ENCODE measurements at regions not wholly inside any gene's neighbourhood (a gene's known extent, or its start where the extent isn't known, plus 50 kb on each side); places are given as distances from the start of the nearest gene placed in this dataset.

DNA sequence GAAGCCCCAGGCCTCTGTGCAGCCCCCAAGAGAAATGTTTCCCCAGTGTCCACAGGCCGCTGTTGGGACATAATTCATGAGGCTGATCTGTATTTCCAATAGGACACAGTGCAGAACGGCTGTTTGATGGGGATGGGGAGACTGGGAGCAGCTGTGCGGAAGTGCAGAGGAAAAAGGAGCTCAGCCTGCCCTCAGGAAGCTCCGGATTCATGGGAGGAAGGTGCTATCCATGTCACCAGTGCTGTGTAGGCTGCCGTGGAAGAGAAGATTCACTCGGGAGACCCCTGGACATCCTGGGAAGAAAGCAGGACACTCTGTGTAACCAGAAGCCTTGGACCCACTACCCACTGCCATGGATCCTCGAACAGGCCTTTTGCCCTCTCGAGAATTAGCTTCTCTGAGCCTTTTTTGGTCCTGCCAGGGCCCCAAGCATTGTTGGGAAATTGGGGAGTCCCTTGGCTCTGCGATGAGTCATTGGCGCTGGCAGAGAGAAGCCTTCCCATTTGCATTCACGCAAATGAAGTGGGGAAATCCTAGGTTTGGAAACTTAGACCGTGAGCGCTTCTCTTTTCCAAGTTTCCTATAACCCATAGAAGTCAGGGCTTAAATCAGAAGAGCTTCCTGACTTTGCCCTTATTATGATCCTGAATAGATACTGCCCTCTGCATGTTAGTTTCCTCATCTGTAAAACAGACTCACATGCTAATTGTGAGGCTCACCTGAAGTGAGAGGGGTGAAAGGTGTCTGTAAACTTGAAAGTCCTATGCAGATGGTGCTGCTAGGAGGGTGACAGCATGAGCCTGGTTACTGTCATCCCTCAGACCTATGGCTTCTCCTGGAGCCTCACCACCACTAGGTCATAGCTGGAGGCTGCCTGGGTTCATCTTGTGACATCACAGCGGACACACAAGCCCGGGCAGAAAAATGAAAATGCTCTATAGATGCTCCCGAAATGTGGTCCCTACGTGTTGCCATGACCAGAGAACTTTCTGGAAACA, 229.2 kb upstream of the B3GAT1 start (continued):
- TF ChIP-seq SMARCB1 (IDR thresholded peaks at IDR 0.05; ENCODE audit: insufficient read length, low read depth) (no peak), RBM22 (IDR thresholded peaks at IDR 0.05; ENCODE audit: low read depth, low read length, poor library complexity, severe bottlenecking) (no peak), CEBPG (CRISPR knock-in tag; IDR thresholded peaks at IDR 0.05) (no peak), CEBPG (tag; conservative IDR thresholded peaks at IDR 0.05 in 1 of 2, IDR thresholded peaks at IDR 0.05 in 1 of 2) (no peak), ARID4B (CRISPR knock-in tag; IDR thresholded peaks at IDR 0.05) (no peak), ILF3 (IDR thresholded peaks at IDR 0.05; ENCODE audit: borderline replicate concordance) (no peak), KDM1A (IDR thresholded peaks at IDR 0.05) (no peak), ZNF133 (CRISPR knock-in tag; IDR thresholded peaks at IDR 0.05) (no peak), RFX7 (CRISPR knock-in tag; IDR thresholded peaks at IDR 0.05) (no peak)
- TF ChIP-seq, protein P1, sequence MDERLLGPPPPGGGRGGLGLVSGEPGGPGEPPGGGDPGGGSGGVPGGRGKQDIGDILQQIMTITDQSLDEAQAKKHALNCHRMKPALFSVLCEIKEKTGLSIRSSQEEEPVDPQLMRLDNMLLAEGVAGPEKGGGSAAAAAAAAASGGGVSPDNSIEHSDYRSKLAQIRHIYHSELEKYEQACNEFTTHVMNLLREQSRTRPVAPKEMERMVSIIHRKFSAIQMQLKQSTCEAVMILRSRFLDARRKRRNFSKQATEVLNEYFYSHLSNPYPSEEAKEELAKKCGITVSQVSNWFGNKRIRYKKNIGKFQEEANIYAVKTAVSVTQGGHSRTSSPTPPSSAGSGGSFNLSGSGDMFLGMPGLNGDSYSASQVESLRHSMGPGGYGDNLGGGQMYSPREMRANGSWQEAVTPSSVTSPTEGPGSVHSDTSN (CRISPR knock-in tag; IDR thresholded peaks at IDR 0.05; ENCODE audit: low read depth), result no peak
- TF ChIP-seq, protein P1 (tag; conservative IDR thresholded peaks at IDR 0.05; ENCODE audit: low read depth), result no peak
- TF ChIP-seq, protein P2, sequence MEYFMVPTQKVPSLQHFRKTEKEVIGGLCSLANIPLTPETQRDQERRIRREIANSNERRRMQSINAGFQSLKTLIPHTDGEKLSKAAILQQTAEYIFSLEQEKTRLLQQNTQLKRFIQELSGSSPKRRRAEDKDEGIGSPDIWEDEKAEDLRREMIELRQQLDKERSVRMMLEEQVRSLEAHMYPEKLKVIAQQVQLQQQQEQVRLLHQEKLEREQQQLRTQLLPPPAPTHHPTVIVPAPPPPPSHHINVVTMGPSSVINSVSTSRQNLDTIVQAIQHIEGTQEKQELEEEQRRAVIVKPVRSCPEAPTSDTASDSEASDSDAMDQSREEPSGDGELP (CRISPR knock-in tag; IDR thresholded peaks at IDR 0.05; ENCODE audit: borderline replicate concordance), result no peak
